ENCODE measurements at regions not wholly inside any gene's neighbourhood (a gene's known extent, or its start where the extent isn't known, plus 50 kb on each side); places are given as distances from the start of the nearest gene placed in this dataset.

GRCh38 chr16:72677662-72678447, 370.1 kb downstream of the ZFHX3 start:
- Histone ChIP-seq H3K4me3 (no peak overlapping the region), H3K4me1 (no peaks in the 10 kb centered on the region), H3K9me3 (peaks cover 0 to 11% (median 6%) of the 10 kb centered on the region in 4 donors), H3K27me3 (no peaks in the 10 kb centered on the region), H3K27ac (peak overlapping the region in 1 of 4 donors; percentile 10), H3K36me3 (no peaks in the 10 kb centered on the region)
- WGBS, 2 donors = 62 to 76% methylated on average over 2 of the region's 2 CpGs
- ATAC-seq (ENCODE audit: low FRiP score in 2 of 2) (peak; percentile 46 to 61), DNase-seq (no peak)
- TF ChIP-seq, protein P1, sequence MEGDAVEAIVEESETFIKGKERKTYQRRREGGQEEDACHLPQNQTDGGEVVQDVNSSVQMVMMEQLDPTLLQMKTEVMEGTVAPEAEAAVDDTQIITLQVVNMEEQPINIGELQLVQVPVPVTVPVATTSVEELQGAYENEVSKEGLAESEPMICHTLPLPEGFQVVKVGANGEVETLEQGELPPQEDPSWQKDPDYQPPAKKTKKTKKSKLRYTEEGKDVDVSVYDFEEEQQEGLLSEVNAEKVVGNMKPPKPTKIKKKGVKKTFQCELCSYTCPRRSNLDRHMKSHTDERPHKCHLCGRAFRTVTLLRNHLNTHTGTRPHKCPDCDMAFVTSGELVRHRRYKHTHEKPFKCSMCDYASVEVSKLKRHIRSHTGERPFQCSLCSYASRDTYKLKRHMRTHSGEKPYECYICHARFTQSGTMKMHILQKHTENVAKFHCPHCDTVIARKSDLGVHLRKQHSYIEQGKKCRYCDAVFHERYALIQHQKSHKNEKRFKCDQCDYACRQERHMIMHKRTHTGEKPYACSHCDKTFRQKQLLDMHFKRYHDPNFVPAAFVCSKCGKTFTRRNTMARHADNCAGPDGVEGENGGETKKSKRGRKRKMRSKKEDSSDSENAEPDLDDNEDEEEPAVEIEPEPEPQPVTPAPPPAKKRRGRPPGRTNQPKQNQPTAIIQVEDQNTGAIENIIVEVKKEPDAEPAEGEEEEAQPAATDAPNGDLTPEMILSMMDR (IDR thresholded peaks at IDR 0.05) = no peak
- TF ChIP-seq POLR2AphosphoS5 (IDR thresholded peaks at IDR 0.05) (no peak), POLR2A (IDR thresholded peaks at IDR 0.05) (no peak), EP300 (IDR thresholded peaks at IDR 0.05) (peak in 3 of 4 donors; percentile 16 to 96 (median 26))

- TF ChIP-seq EP300 (IDR thresholded peaks at IDR 0.05) = no peak
- TF ChIP-seq POLR2A (IDR thresholded peaks at IDR 0.05) = no peak
- Histone ChIP-seq H3K36me3 (no peaks in the 10 kb centered on the region), H3K4me3 (no peak overlapping the region), H3K4me1 (no peaks in the 10 kb centered on the region), H3K27me3 (no peaks in the 10 kb centered on the region), H3K9me3 (peaks cover 3 to 22% (median 12%) of the 10 kb centered on the region in 4 donors), H3K27ac (no peak overlapping the region)
- DNase-seq (no peak), ATAC-seq (ENCODE audit: low FRiP score in 2 of 2) (no peak)
- 92 to 100% methylated on average over 1 of the region's 1 CpG for WGBS, 2 donors
Measured at GRCh38 chr16:72673118-72673517, 374.8 kb downstream of the ZFHX3 start.

DNA sequence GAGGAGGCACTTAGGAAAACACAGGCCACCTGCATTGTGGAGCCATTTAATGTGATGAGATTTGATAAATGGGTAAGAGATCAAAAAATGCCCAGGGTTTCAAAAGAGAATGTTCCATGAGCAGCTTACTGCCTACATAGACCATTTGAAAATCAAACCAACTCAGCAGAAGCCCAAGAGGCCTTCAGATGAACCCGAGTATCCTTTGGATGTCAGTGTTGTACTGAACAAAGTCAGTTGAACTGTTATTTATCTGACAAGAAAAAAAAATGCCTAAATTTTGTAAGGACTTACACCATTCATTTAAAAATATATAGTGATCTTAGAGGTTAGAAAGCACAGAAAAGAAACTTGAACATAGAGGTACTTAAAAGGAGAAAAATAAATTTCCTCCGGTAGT, 381.7 kb downstream of the ZFHX3 start:
- H3K36me3 ChIP-seq = no peaks in the 10 kb centered on the region
- no peaks in the 10 kb centered on the region for H3K9me3 ChIP-seq
- TF ChIP-seq, protein P1 (IDR thresholded peaks at IDR 0.05) = no peak
- TF ChIP-seq POLR2AphosphoS5 (IDR thresholded peaks at IDR 0.05) (no peak), POLR2A (IDR thresholded peaks at IDR 0.05) (no peak), EP300 (IDR thresholded peaks at IDR 0.05) (no peak)
- H3K4me3 ChIP-seq = no peak overlapping the region
- H3K27ac ChIP-seq = no peak overlapping the region
- H3K27me3 ChIP-seq = no peaks in the 10 kb centered on the region
- ATAC-seq (ENCODE audit: low FRiP score in 2 of 2) (no peak), DNase-seq (no peak)
- 93 to 95% methylated on average over 2 of the region's 2 CpGs for WGBS, 2 donors
- peaks cover 4 to 16% (median 12%) of the 10 kb centered on the region in 4 donors for H3K4me1 ChIP-seq

DNA sequence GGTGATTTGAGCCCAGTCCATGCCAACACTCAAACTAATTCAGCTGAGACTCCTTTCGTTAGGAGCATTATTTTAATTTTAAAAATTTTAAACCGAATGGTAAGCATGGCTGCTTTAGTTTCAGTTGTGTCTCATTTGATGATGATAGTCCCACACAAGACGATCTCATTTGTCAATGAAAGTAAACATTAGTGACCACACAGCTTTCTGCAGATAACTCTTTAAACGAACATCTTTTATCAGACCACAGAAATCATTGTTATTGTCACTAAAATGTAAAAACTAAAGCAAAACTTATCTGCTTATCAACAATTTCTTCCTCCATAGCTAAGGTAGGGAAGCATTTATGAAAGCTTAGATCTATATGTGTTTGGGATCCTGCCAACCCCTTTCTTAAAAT, 382.2 kb downstream of the ZFHX3 start:
- DNase-seq (no peak), ATAC-seq (ENCODE audit: low FRiP score in 2 of 2) (no peak)
- H3K27me3 ChIP-seq = no peaks in the 10 kb centered on the region
- H3K9me3 ChIP-seq = no peaks in the 10 kb centered on the region
- peak overlapping the region in 3 of 4 donors; percentile 59 to 87 (median 69) for H3K4me3 ChIP-seq
- WGBS, 2 donors = 25% methylated on average over 4 of the region's 4 CpGs
- H3K4me1 ChIP-seq = peaks cover 4 to 16% (median 12%) of the 10 kb centered on the region in 4 donors
- no peaks in the 10 kb centered on the region for H3K36me3 ChIP-seq
- peak overlapping the region in 1 of 4 donors; percentile 8 for H3K27ac ChIP-seq
- no peak for TF ChIP-seq EP300 (IDR thresholded peaks at IDR 0.05)
- TF ChIP-seq POLR2AphosphoS5 (IDR thresholded peaks at IDR 0.05) = no peak
- TF ChIP-seq POLR2A (IDR thresholded peaks at IDR 0.05) = no peak
- TF ChIP-seq, protein P1 (IDR thresholded peaks at IDR 0.05) = no peak

DNA sequence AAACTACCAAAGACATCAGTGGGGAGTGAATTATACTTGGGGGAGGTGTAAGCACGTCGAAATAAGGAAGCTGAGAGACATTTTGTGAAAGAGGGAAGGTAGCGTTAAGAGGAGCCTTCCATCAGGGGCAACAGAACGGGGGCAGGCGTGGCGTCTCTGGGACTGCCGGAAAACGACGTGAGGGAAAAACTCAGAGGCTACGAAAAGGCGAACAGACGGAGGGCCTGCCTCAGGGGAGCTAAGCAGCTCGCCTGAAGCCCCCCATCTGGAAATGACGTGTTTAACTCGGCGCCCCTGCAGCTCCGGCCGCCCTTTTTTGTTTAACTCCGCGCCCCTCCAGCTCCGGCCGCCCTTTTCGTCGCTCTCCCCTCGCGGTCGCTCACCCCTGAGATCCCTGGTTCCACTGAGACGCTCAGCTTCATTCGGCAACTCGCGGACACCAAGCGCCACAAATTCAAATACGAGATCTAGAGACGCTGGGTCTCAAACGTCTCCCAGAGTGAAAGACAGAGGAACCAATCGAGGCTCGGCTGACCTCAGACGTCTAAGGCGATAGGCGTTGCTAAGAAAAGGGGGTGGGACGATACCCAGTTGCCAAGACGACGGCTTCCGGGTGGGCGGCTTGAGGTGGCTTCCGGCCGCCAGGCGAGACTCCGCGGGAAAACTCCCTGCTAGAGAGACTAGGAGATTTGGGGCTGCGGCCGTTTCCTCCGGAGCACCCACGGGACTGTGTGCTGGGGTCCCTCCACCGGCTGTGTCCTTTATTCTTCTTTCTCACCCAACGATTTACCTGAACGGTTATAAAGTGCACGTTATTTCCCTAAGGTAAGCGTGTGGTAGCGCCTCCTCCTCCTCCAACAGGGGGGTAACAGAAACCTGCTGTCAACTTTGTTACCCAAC, 383.2 kb downstream of the ZFHX3 start:
- H3K4me3 ChIP-seq = peak overlapping the region; percentile 59 to 88 (median 78)
- H3K9me3 ChIP-seq = no peaks in the 10 kb centered on the region
- ATAC-seq (ENCODE audit: low FRiP score in 2 of 2) (peak; percentile 100), DNase-seq (peak; percentile 90 to 97)
- no peaks in the 10 kb centered on the region for H3K36me3 ChIP-seq
- TF ChIP-seq EP300 (IDR thresholded peaks at IDR 0.05) = no peak
- TF ChIP-seq, protein P1 (IDR thresholded peaks at IDR 0.05) = peak in 2 of 6 experiments; percentile 13 to 26
- TF ChIP-seq POLR2A (IDR thresholded peaks at IDR 0.05) = peak in 2 of 4 donors; percentile 17 to 39
- TF ChIP-seq POLR2AphosphoS5 (IDR thresholded peaks at IDR 0.05) = peak; percentile 15 to 47
- H3K27me3 ChIP-seq = no peaks in the 10 kb centered on the region
- H3K27ac ChIP-seq = peak overlapping the region; percentile 8 to 70 (median 50)
- peaks cover 4 to 16% (median 12%) of the 10 kb centered on the region in 4 donors for H3K4me1 ChIP-seq
- 1% methylated on average over 50 to 52 of the region's 60 CpGs for WGBS, 2 donors

All from upper lobe of left lung (tissue), 6 donors.